C4-2B (cell line): ENCODE measurements at regions not wholly inside any gene's neighbourhood (a gene's known extent, or its start where the extent isn't known, plus 50 kb on each side); places are given as distances from the start of the nearest gene placed in this dataset.

Experiments used
- CTCF ChIP-seq: fragments of 450-650 bp; conservative IDR thresholded peaks from 2 replicates; pipeline ENCODE4 v1.5.1; 2017; ENCODE audit warnings: mild to moderate bottlenecking
- ZFX ChIP-seq: fragments of 450-650 bp; IDR thresholded peaks from 2 replicates; pipeline ENCODE4 v1.6.1; 2017

GRCh38 chr16:7217797-7218196, 114.8 kb upstream of the RBFOX1 start:
- no peak for TF ChIP-seq CTCF
- TF ChIP-seq ZFX = no peak
